T1000 (cell line): ENCODE measurements at regions not wholly inside any gene's neighbourhood (a gene's known extent, or its start where the extent isn't known, plus 50 kb on each side); places are given as distances from the start of the nearest gene placed in this dataset.

Experiments
- DNase-seq: peaks from one replicate; lab custom pipeline; 2025; ENCODE audit warnings: mixed read lengths; lab: John Stamatoyannopoulos, UW

DNA sequence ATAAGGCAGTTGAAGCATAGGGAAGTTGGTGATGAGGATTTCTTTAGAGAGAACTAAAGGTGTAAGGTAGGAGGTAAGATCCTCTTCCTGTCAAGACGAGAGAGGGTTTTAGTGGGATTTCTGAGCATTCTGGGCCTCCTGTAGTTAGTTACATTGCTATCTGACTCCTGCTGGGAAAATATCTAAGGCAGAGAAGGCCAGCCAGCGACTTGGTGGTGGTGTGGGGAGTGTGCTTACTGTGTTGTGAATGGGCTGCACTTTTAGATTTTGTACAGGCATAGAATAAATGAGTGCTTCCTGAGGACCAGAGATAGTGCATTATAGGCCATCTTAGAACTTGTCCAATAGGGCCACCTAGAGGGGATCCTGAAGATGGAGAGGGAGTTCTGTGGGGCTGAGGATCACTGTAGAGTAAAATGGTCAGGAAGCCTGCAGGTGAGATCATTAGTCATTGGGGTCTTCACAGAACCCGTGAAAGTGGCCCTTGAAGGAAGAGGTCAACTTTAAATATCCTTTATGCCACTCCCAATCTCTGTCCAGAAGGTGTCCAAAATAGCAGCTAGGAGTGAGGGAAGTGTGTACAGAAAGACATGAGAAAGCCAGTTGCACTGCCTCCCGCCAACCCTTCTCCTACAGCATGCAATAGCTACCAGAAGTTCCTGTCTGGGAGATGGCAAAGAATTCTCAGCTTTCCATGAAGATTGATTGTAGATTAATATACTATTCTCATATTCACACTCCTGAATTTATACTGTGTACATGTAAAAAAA is 266.6 kb downstream of the POLR1F start:
- DNase-seq, result no peak

DNA sequence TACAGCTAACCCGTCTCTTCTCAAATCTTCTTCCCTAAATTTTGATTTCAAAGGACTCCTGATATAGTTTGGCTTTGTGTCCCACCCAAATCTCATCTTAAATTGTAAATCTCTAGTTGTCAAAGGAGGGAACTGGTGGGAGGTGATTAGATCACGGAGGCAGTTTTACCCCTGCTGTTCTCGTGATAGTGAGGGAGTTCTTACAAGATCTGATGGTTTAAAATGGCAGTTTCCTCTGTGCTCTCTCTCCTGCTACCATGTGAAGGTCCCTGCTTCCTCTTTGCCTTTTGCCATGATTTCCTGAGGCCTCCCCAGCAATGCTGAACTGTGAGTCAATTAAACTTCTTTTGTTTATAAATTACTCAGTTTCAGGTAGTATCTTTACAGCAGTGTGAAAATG is 269.3 kb downstream of the POLR1F start:
- DNase-seq, result no peak

DNA sequence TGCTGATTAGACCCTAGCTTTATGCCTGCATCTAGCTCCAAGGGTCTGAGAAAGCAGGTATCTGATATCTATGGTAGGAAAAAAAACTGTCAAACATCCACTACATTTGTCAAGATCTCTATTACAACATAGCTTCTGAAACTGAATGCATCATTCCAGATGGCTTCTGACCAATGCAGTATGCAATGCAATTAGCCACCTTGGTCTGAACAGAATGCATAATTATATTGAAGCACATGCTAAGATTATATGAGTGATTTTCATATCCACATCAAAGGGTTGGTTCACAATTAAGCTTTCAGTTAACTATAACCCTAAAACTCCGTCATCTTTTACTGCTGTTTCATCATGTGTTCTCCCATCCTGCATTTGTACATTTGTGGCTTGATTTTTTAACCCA is 271.4 kb downstream of the POLR1F start:
- DNase-seq, result no peak

GRCh38 chr7:19427944-19428343 is 280.9 kb downstream of the POLR1F start:
- DNase-seq, result no peak

DNA sequence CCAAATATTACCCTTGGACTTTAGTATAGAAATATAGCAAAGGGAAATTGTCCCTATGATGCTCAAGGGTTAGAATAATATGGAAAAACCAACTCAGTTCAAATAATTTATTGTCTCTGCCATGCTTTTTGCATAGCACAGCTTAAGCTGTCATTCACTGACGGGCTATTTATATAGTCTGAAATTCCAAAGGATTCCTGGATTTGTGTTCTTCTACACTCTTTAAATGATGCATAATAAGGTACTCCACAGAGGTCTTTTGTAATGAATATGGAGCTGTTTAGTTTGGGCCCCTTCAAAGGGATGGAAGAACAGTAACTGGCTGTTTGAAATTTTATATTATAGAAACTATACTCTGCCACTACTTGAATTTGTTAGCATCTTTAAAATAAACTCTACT is 276.6 kb upstream of the FERD3L start:
- no peak for DNase-seq

DNA sequence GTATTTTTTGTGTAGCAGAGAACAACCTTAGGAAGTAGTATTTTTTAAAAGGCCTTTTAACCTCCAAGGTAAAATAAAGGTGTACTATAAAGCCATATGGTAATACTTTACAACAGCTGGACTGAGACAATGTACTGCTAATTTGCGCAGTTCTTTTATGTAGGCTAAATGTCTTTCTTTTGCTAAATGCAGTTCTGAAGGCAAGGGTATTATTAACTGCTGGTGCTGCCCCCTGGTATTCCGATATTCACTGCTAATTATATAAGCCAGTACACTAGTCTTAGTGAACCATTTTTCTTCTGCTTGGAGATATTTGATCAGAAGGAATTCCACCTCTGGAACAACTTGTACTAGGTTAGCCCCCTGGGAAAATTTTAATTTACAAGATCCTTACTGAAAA is 272.0 kb upstream of the FERD3L start:
- DNase-seq, result no peak

DNA sequence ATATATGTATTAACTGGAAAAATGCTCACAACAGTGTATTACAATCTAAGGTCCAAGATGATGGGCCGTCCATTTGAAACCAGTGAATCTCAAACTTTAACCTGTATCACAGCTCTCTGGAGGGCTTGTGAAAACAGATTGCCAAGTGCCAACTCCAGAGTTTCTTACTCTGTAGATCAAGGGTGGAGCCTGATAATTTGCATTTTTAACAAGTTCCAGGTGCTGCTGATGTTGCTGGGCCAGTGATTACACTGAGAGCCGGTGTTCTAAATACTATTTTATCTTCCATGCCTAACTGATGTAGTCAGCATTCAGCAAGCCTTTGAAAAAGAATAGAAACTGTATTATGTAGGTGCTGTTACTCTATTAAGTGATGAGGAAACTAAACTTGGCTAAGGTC is 269.9 kb upstream of the FERD3L start:
- DNase-seq, result no peak

DNA sequence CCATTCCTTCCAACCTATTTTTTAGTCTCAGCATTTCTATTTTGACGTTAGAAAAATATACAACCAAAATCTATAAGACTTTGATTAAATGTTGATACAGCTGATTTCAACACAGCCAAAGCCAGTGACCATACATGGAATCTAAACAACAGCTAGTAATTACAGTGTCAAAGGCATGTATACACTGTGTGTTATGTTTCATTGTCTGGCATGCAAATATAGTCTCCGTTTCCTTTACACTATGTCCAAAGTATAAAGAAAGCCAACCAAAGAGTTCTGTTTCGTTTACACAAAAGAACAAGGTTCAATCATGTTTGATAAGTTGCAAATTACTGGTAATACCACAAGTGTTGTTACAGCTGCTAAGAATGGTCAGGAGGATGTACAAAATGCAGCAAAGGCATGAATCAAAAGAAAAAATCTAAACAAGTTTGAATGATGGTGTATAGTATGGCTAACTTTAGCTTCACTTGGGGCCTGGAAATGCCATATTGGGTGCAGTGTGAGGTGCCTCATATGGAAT is 268.3 kb upstream of the FERD3L start:
- no peak for DNase-seq

DNA sequence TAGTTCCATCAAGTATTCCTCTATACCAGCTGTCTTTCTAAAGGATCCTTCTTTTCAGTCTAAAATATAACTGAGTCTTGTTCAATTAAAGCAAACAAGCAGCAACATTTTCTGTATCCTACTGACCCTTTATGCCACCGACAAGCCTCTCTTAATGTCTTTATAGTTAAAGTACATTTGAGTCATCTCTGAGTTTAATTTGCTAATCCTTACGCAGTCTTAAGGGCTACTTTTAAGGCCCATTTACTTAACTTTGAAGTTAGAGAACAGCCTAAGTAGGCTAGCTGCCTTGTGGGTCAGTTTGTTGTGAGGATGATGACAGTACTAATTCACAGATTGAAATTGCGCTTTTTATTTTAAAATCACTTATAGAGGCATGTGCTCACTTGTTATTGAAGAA is 265.5 kb upstream of the FERD3L start:
- DNase-seq, result no peak

DNA sequence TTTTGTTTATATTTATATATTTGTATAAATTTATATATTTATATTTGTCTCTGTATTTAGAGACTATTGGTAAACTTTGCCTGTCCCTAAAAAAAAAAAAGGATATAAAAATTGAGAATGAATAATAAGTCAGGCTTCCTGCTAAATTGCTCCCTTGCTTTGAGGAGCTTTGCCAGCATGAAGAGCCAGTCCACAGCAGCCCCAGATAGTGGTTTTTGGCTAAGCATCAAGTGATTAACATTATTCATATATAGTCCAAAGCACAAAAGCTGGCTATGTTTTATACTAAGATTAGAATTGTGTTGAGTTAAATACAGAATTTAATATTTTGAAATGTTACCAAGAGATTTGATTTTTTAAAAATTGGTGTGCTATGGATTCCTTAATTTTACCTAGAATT is 264.9 kb upstream of the FERD3L start:
- no peak for DNase-seq

GRCh38 chr7:19408706-19409220 is 263.5 kb upstream of the FERD3L start:
- no peak for DNase-seq

DNA sequence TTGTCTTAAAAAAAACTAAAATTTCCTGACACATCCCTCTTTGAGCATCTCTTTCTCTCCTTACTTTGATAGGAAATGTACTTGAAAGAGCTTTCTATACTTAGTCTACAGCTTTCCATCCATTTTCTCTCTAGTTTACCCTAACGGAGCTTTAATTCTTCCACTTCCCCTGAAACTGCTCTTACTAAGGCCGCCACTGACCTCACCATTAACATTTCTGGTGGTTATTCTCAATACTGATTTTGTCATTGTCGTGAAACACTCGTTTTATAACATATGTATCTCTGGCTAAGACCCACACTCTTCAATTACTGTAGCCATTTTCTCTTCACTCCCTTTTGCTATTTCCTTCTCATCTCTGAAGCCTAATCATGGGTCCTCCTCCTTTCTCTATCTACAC is 262.0 kb upstream of the FERD3L start:
- DNase-seq, result no peak

DNA sequence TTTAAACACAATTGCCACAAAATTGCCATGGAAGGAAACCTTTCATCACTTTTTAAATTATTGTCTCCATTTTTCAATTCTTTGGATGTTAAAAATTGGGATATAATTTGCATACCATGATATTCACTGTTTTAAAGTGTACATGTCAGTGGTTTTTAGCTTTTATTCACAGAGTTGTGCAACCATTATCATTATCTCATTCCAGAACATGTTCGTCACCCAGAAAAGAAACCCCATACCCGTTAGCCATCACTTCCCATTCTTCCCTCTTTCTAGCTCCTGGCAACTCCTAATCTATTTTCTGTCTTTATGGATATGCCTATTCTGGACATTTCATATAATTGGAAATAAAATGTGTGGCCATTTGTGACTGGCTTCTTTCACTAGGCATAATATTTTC is 260.3 kb upstream of the FERD3L start:
- DNase-seq, result no peak

- DNase-seq, result peak; percentile 47
Measured at GRCh38 chr7:19404912-19405329, 259.7 kb upstream of the FERD3L start.

GRCh38 chr7:19403691-19404090 is 258.5 kb upstream of the FERD3L start:
- no peak for DNase-seq

- DNase-seq, result no peak
Measured at GRCh38 chr7:19401461-19401860, 256.2 kb upstream of the FERD3L start.

DNA sequence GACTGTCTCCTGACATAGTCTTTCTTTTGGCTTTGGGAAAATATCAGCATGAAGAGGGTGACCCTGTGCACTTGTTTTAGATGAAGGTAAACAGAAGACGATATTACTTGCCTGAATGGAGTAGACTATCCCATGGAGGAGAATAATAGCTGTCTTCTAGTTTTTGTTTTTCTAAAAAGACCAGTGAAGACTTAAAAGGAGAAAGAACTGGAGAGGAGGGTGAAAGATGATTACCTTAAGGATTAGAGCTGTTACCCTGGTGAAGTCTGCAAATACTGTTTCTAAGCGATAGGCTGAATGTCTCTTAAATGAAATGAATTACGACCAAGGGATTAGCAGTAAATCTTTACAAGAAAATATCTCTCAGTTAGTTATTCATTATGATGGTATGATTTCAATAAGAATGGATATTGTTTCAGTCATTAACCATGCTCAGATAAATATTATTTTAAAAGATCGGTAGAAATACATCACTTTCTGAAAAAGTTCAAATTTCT is 255.6 kb upstream of the FERD3L start:
- no peak for DNase-seq

GRCh38 chr7:19397911-19398310 is 252.7 kb upstream of the FERD3L start:
- no peak for DNase-seq

DNA sequence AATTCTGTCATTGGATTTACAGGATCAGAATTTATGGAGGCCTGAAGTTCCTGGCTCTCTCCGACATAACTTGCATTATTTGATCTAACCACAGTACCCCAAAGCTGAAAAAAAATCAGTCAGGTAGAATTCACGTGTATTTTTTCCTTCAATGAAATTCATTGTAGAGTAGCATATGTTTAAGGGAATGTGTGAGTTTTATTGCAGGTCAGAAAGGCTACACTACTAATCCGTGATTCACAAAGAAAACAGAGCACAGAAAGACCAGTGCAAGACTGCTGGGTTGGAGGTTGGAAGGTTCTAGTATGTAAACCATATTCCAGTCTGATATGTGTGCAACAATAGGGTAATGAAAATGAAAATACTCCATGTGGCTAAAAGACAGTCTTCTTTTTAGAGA is 247.0 kb upstream of the FERD3L start:
- no peak for DNase-seq

DNA sequence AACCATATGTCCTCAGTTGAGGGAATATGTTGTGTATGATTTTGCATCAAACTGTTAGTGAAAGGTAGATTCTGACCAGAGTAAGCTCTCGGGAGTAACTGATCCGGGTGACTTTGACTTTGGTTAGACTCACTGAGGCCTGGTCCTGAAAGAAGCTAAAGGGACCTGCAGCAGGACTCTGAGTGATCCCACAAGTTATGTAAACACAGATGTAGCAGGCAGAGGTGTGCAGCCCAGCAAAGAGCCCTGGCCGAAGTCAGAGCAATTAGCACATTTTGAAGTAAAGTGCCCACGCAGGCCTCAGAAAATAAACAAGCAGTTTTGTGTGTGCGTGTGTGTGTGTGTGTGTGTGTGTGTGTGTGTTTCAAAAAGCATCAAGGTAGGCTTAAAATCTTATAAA is 245.6 kb upstream of the FERD3L start:
- no peak for DNase-seq

DNA sequence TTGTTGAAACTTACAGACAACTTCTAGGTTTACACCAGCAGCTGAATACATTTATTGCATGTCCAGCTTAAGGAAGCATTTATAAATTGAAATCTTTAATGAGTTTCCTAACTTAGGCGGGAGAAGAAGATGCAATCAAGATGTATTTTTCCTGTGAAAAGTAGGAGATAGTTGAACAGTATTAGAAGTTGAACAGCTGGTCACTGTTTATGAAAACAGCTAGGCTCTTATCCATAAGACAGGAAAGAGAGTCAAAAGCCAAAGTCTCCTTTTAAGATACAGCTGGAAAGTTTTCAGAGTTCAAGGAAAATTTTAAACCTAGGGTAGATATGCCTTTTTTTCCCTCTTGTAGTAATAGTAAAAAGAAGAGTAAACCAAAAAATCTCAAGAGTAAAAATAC is 236.1 kb upstream of the FERD3L start:
- no peak for DNase-seq

DNA sequence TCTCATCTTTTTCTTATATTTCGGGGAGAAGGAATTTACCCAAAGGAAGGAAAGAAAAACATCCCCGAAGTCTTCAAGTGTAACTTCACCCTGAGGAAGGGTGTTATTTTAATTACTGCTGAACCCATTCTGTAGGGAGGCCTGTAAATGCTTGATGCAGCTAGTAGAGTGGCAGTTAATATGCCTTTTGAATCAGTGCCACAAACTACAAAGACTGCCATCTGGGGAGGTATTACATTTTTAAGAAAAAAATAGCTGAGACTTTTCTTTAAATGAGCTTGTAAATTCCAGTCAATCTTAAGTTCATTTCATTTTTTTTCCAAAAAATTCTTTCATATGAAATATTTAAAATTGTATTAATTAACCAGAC is 233.1 kb upstream of the FERD3L start:
- no peak for DNase-seq

DNA sequence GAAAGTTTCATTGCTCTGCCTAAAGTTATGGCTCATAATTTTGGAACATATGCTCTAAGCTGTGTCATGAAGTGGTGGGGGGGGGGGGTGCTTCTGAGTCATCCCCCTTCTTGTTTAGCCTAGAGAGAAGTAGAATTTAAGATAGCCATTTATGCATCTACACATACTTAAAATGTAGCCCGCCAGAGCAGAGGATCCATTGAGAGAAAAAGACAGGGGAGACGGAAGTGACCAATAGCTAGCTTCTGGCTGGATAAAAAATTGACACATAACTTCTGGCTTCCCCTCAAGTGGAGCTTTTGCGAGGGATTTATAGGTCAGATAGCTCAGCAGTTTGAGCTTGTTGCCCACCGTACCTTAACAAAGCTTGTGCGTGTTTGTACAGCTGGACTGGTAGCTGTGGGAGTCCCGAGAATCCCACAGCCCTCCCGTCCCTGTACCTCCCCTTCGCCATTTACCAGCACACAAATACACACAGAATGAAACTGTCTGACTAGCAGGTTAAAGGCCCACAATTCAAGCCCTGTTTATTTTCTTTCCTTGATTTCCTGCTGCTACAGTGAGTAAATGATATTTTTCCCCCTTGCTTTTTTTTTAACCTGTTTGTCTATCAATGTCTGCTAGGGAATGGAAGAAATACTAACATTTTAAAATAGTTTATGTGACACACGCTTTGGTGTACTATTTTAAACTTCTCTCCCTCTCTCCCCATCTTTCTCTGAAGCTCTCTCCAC is 232.6 kb upstream of the FERD3L start:
- no peak for DNase-seq
